Thymus (tissue), 11 donors: ENCODE measurements at regions not wholly inside any gene's neighbourhood (a gene's known extent, or its start where the extent isn't known, plus 50 kb on each side); places are given as distances from the start of the nearest gene placed in this dataset.

Experiments
- DNase-seq, 9 donors: peaks; one replicate each; pipeline ENCODE4 v3.0.0-alpha.2; 2013; ENCODE audit warnings: low spot score in 9 of 9, low read depth in 6 of 9, missing footprints in 1 of 9
- H3K27ac ChIP-seq, 2 donors: one replicate each; pipeline ENCODE4 v1.5.1; 2013; ENCODE audit warnings: control low read depth in 1 of 2, low read depth in 1 of 2, low read length in 1 of 2, mild to moderate bottlenecking in 1 of 2, moderate library complexity in 1 of 2
- H3K27me3 ChIP-seq, 2 donors: one replicate each; pipeline ENCODE4 v1.5.1; 2013; ENCODE audit warnings: low read length in 1 of 2; ENCODE audit not compliant: control insufficient read depth in 2 of 2, insufficient read depth in 1 of 2
- H3K36me3 ChIP-seq, 2 donors: one replicate each; pipeline ENCODE4 v1.5.1; 2013; ENCODE audit warnings: low read length in 1 of 2, mild to moderate bottlenecking in 1 of 2, moderate library complexity in 1 of 2; ENCODE audit not compliant: control insufficient read depth in 2 of 2, insufficient read depth in 2 of 2
- H3K4me1 ChIP-seq, 2 donors: one replicate each; pipeline ENCODE4 v1.5.1; 2013; ENCODE audit warnings: low read length in 2 of 2; ENCODE audit not compliant: control insufficient read depth in 2 of 2, insufficient read depth in 2 of 2
- H3K4me3 ChIP-seq, 2 donors: one replicate each; pipeline ENCODE4 v1.5.1; 2013; ENCODE audit warnings: low read length in 2 of 2, control low read depth in 1 of 2, mild to moderate bottlenecking in 1 of 2
- H3K9me3 ChIP-seq, 2 donors: one replicate each; pipeline ENCODE4 v1.5.1; 2013; ENCODE audit warnings: low read length in 1 of 2, mild to moderate bottlenecking in 1 of 2; ENCODE audit not compliant: control insufficient read depth in 2 of 2, insufficient read depth in 1 of 2
- WGBS: extraction: QIAGEN DNeasy Blood & Tissue Kit; methylation state at CpG from one replicate; pipeline ENCODE4 v1.1.7; 2013; 5-methylcytosine and 5-hydroxymethylcytosine counted together
- donor health status: healthy.

- no peak overlapping the region for H3K4me3 ChIP-seq
- H3K36me3 ChIP-seq = no peaks in the 10 kb centered on the region
- H3K27ac ChIP-seq = no peak overlapping the region
- WGBS = 81% methylated on average over 4 of the region's 4 CpGs
- no peaks in the 10 kb centered on the region for H3K9me3 ChIP-seq
- no peak for DNase-seq
- no peaks in the 10 kb centered on the region for H3K27me3 ChIP-seq
- no peaks in the 10 kb centered on the region for H3K4me1 ChIP-seq
These were observed 248.1 kb upstream of the MAP3K1 start for GRCh38 chr5:56567278-56567677.

GRCh38 chr5:56566374-56567249 is 248.7 kb upstream of the MAP3K1 start:
- no peak overlapping the region for H3K4me3 ChIP-seq
- no peaks in the 10 kb centered on the region for H3K9me3 ChIP-seq
- DNase-seq = no peak
- no peak overlapping the region for H3K27ac ChIP-seq
- H3K4me1 ChIP-seq = no peaks in the 10 kb centered on the region
- 94% methylated on average over 12 of the region's 12 CpGs for WGBS
- no peaks in the 10 kb centered on the region for H3K36me3 ChIP-seq
- no peaks in the 10 kb centered on the region for H3K27me3 ChIP-seq

DNA sequence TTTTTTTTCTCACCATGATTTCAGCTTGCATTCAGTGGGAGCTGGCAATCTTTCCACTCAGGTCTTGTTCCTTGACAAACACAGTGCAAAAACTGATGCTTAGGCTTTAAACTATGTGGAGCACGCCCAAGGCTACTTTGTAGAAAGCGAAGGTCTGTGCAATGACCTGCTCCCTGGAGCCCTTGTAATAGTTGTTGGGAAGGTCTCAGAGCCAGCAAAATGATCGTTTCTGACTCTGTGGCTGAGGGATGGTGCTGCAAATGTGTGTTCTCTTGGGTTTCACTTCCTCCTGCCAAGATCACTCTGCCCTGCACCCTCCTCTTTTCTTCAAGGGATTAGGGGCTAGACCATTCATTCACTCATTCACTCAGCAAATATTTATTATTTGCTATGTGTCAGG is 249.7 kb upstream of the MAP3K1 start:
- no peak for DNase-seq
- H3K36me3 ChIP-seq = no peaks in the 10 kb centered on the region
- no peak overlapping the region for H3K4me3 ChIP-seq
- no peaks in the 10 kb centered on the region for H3K27me3 ChIP-seq
- H3K27ac ChIP-seq = no peak overlapping the region
- no peaks in the 10 kb centered on the region for H3K9me3 ChIP-seq
- 64% methylated on average over 3 of the region's 3 CpGs for WGBS
- no peaks in the 10 kb centered on the region for H3K4me1 ChIP-seq

GRCh38 chr5:56565283-56565615 is 250.1 kb upstream of the MAP3K1 start:
- Histone ChIP-seq H3K9me3 (no peaks in the 10 kb centered on the region), H3K4me3 (no peak overlapping the region), H3K4me1 (no peaks in the 10 kb centered on the region), H3K27ac (no peak overlapping the region), H3K27me3 (no peaks in the 10 kb centered on the region), H3K36me3 (no peaks in the 10 kb centered on the region)
- 95% methylated on average over 3 of the region's 3 CpGs for WGBS
- no peak for DNase-seq

DNA sequence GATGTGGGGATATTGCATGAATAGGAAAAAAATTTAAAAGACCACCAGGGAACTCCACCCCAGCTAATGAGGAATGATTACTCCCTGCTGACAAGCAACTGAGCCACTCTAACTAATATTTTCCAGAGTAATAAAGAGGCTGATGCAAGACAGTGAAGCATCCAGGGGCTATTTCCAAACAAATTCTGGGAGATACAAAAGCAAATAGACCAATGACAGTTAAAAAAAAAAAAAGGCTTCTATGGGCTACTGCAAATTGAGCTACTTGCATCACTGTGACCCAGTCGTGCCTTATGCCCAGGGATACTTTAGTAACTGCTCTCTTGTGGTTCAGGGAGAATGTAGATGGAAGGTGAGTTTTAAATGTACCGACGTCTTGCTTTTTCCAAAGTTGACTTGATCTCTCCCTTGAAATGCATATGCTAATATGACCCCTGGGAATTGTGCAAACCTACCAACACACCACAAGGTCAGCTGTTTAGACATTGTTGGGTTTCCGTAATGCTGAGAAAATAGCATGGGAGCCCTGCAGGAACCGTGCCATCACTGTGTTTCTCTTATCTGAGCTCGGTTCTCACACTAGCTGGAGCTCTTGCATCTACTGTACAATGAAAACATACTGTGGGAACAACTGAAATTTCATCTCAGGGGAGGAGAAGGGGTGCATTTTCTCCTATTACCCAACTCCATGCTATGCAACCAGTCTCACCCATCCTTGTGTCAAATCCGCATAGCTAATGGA is 250.6 kb upstream of the MAP3K1 start:
- no peak overlapping the region for H3K27ac ChIP-seq
- no peak for DNase-seq
- H3K4me1 ChIP-seq = no peaks in the 10 kb centered on the region

DNA sequence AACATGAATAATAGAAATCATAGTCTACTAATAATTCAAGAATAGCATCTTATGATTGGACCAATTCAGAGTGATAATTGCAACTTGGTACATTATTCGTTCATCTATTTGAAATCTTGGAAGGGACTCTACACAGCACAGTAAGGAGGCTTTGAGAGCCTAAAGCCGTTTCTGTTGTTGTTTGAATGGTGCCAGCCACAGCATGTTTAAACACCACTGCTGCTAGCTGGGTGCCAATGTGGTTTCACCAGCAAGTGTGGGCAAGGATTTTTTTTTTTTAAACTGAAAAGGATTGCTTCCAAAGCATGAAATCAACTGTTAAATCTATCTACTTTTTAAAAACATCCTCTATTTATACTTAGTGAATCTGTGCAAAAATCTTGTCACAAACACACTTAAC is 253.9 kb upstream of the MAP3K1 start:
- Histone ChIP-seq H3K27me3 (no peaks in the 10 kb centered on the region), H3K36me3 (no peaks in the 10 kb centered on the region), H3K4me3 (no peak overlapping the region), H3K27ac (no peak overlapping the region), H3K9me3 (no peaks in the 10 kb centered on the region), H3K4me1 (no peaks in the 10 kb centered on the region)
- no peak for DNase-seq
- 83% methylated on average over 2 of the region's 2 CpGs for WGBS

More for the DNA sequence above, 250.6 kb upstream of the MAP3K1 start:
- H3K27me3 ChIP-seq = no peaks in the 10 kb centered on the region
- WGBS = 92% methylated on average over 7 of the region's 7 CpGs
- H3K36me3 ChIP-seq = no peaks in the 10 kb centered on the region
- no peak overlapping the region for H3K4me3 ChIP-seq
- no peaks in the 10 kb centered on the region for H3K9me3 ChIP-seq

- Histone ChIP-seq H3K36me3 (no peaks in the 10 kb centered on the region), H3K4me3 (no peak overlapping the region), H3K27me3 (no peaks in the 10 kb centered on the region), H3K4me1 (no peaks in the 10 kb centered on the region), H3K27ac (no peak overlapping the region), H3K9me3 (no peaks in the 10 kb centered on the region)
- no peak for DNase-seq
- 95% methylated on average over 4 of the region's 4 CpGs for WGBS
These were observed 257.1 kb upstream of the MAP3K1 start for GRCh38 chr5:56558131-56558745.

DNA sequence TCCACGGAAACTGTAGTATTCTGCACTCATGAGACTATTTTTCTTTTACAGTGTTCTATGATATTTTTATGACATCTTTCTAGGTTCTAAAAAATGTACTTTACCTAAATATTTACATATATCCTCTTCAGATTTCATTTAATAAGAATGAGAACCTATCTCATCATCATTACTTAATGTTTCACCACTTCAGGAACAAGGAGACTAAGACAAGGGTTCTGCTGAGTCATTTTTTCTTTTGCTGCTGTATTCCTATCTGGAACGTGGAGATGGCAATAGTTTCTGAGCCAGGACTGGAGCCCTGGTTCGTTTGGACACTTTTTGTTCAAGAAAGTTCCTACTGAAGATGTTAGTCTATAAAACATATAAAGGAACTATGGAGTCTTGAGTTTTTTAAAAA is 258.2 kb upstream of the MAP3K1 start:
- Histone ChIP-seq H3K27ac (no peak overlapping the region), H3K27me3 (no peaks in the 10 kb centered on the region), H3K4me3 (no peak overlapping the region), H3K9me3 (no peaks in the 10 kb centered on the region), H3K4me1 (no peaks in the 10 kb centered on the region), H3K36me3 (no peaks in the 10 kb centered on the region)
- no peak for DNase-seq
- 90% methylated on average over 3 of the region's 3 CpGs for WGBS

DNA sequence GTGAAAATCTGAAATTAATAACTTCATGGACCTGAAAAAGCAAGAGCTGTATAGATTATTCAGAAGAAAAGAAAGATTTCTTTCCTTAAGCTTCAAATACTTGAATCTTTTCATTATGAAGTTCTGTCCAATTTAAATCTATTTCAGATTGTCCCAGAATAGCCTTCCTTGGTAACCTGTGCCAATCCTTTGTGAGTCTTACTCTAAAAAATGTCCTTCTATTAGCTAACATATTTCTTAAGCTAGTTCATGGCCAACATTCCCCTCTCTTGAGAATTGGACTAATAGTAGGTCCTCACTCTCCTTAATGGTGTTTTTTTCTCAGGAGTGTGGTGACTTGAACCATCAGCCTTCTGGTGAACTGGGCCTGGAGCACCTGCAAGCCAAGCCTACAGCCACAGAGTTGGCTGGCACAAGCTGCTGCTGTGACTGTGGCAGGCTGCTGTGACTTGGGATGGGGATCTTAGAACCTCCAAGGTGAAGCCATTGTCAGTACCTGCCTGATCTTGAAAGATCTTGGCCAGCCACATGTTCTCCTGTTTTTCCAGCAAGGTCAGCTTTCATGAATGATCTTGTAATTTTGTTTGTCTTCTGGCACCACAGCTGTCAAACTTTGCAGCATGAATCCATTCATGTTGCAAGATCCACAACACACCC is 262.6 kb upstream of the MAP3K1 start:
- Histone ChIP-seq H3K4me1 (no peaks in the 10 kb centered on the region), H3K36me3 (no peaks in the 10 kb centered on the region), H3K9me3 (no peaks in the 10 kb centered on the region), H3K27me3 (no peaks in the 10 kb centered on the region), H3K27ac (no peak overlapping the region), H3K4me3 (no peak overlapping the region)
- DNase-seq = no peak
